IMR-90 (cell line): ENCODE measurements at regions not wholly inside any gene's neighbourhood (a gene's known extent, or its start where the extent isn't known, plus 50 kb on each side); places are given as distances from the start of the nearest gene placed in this dataset.

Source experiments
- ATAC-seq: fragments of 200-7000 bp; cut with Tn5 transposase; 2 replicates; pipeline ENCODE4 v1.9.1; 2020; ENCODE audit warnings: low read depth, mild to moderate bottlenecking, moderate library complexity
- BruUV-seq: library from RNA; stranded (reverse); fragments of 400-500 nt; replicated peaks from 2 replicates; lab custom pipeline; 2021; lab: Mats Ljungman, UMichigan
- CTCF ChIA-PET: fragments of 300-600 bp; formaldehyde crosslinking; extraction: SDS; loops from one replicate; lab custom pipeline; 2021; ENCODE audit warnings: antibody characterized with exemption; lab: Yijun Ruan, JAX
- POLR2A ChIA-PET: fragments of 300-600 bp; sonication (Branson Sonifier 250); formaldehyde crosslinking; loops from one replicate; lab custom pipeline; 2022; ENCODE audit warnings: antibody characterized with exemption; ENCODE audit not compliant: unreplicated experiment; lab: Charles Lee
- DNase-seq: peaks from one replicate; pipeline ENCODE4 v3.0.0; 2013
- H2AFZ ChIP-seq: replicated peaks from 2 replicates; pipeline ENCODE3; 2013; ENCODE audit warnings: low read length, mild to moderate bottlenecking; ENCODE audit not compliant: poor library complexity
- H2AK5ac ChIP-seq: 2 replicates; pipeline ENCODE4 v1.6.1; 2013; ENCODE audit warnings: low read depth, low read length, inconsistent platforms
- H2AK9ac ChIP-seq: replicated peaks from 2 replicates; pipeline ENCODE3; 2013; ENCODE audit warnings: mild to moderate bottlenecking, low read depth, low read length, moderate library complexity; ENCODE audit not compliant: poor library complexity
- H2BK120ac ChIP-seq: 2 replicates; pipeline ENCODE4 v1.6.1; 2013; ENCODE audit warnings: low read depth, low read length, inconsistent platforms
- H2BK15ac ChIP-seq: 3 replicates; pipeline ENCODE4 v1.6.1; 2013; ENCODE audit warnings: low read depth, low read length, inconsistent platforms
- H2BK20ac ChIP-seq: 2 replicates; pipeline ENCODE4 v1.6.1; 2013; ENCODE audit warnings: low read depth, mild to moderate bottlenecking, inconsistent platforms, low read length, moderate library complexity
- H2BK5ac ChIP-seq: 2 replicates; pipeline ENCODE4 v1.6.1; 2013; ENCODE audit warnings: mild to moderate bottlenecking, low read depth, low read length, inconsistent platforms; ENCODE audit not compliant: poor library complexity, severe bottlenecking
- H3K14ac ChIP-seq: replicated peaks from 2 replicates; pipeline ENCODE4 v1.6.1; 2013; ENCODE audit warnings: low read depth, low read length, inconsistent platforms
- H3K18ac ChIP-seq: 2 replicates; pipeline ENCODE4 v1.6.1; 2013; ENCODE audit warnings: low read depth, low read length, control low read depth
- H3K23ac ChIP-seq: 2 replicates; pipeline ENCODE4 v1.6.1; 2013; ENCODE audit warnings: low read depth, low read length, inconsistent platforms
- H3K27ac ChIP-seq: 2 replicates; pipeline ENCODE4 v1.5.1; 2013; ENCODE audit warnings: mild to moderate bottlenecking, control low read depth, low read length; ENCODE audit not compliant: insufficient read depth
- H3K27me3 ChIP-seq: 2 replicates; pipeline ENCODE4 v1.6.1; 2013; ENCODE audit warnings: low read length; ENCODE audit not compliant: control insufficient read depth, insufficient read depth
- H3K36me3 ChIP-seq: 2 replicates; pipeline ENCODE4 v1.6.1; 2013; ENCODE audit warnings: low read length, mixed read lengths; ENCODE audit not compliant: control insufficient read depth, insufficient read depth
- H3K4ac ChIP-seq: 2 replicates; pipeline ENCODE4 v1.6.1; 2013; ENCODE audit warnings: low read depth, low read length, inconsistent platforms
- H3K4me1 ChIP-seq: 2 replicates; pipeline ENCODE4 v1.6.1; 2013; ENCODE audit warnings: low read length, mixed read lengths; ENCODE audit not compliant: control insufficient read depth, insufficient read depth
- H3K4me2 ChIP-seq: 2 replicates; pipeline ENCODE4 v1.6.1; 2013; ENCODE audit warnings: low read depth, mild to moderate bottlenecking, control low read depth, low read length, moderate library complexity
- H3K4me3 ChIP-seq: 2 replicates; pipeline ENCODE4 v1.5.1; 2013; ENCODE audit warnings: low read depth, mild to moderate bottlenecking, control low read depth, low read length, moderate library complexity; ENCODE audit not compliant: insufficient read depth
- H3K56ac ChIP-seq: 2 replicates; pipeline ENCODE4 v1.6.1; 2013; ENCODE audit warnings: low read length, inconsistent platforms; ENCODE audit not compliant: insufficient read depth; ENCODE audit errors: extremely low read depth
- H3K79me1 ChIP-seq, 2 experiments: 2 replicates each; pipeline ENCODE4 v1.6.1; 2013; ENCODE audit warnings: low read length in 2 of 2, inconsistent platforms in 1 of 2, low read depth in 1 of 2
- H3K9ac ChIP-seq: 2 replicates; pipeline ENCODE4 v1.6.1; 2013; ENCODE audit warnings: low read depth, low read length, control low read depth
- H3K9me1 ChIP-seq: 2 replicates; pipeline ENCODE4 v1.6.1; 2013; ENCODE audit warnings: low read length, inconsistent platforms; ENCODE audit not compliant: insufficient read depth
- H3K9me3 ChIP-seq: 2 replicates; pipeline ENCODE4 v1.6.1; 2013; ENCODE audit warnings: low read length; ENCODE audit not compliant: control insufficient read depth, insufficient read depth
- H4K20me1 ChIP-seq: 2 replicates; pipeline ENCODE4 v1.6.1; 2013; ENCODE audit warnings: low read length, inconsistent platforms; ENCODE audit not compliant: insufficient read depth
- H4K5ac ChIP-seq: 2 replicates; pipeline ENCODE4 v1.6.1; 2013; ENCODE audit warnings: mild to moderate bottlenecking, low read depth, low read length, control low read depth
- H4K8ac ChIP-seq, 2 experiments: 2 replicates each; pipeline ENCODE4 v1.6.1; 2013; ENCODE audit warnings: low read depth in 2 of 2, low read length in 2 of 2, control low read depth in 1 of 2, inconsistent platforms in 1 of 2
- H4K91ac ChIP-seq: 2 replicates; pipeline ENCODE4 v1.6.1; 2013; ENCODE audit warnings: low read depth, low read length, inconsistent platforms; ENCODE audit not compliant: insufficient read depth
- BHLHE40 ChIP-seq: fragments of 150-350 bp; IDR thresholded peaks from 2 replicates; pipeline ENCODE4 v1.6.1; 2016; ENCODE audit warnings: mild to moderate bottlenecking, low read depth, low read length
- CTCF ChIP-seq: conservative IDR thresholded peaks from 2 replicates; pipeline ENCODE4 v1.5.1; 2012; ENCODE audit warnings: mild to moderate bottlenecking, low read depth, low read length, improper control_type of control experiment
- FOS ChIP-seq: fragments of 150-350 bp; IDR thresholded peaks from 2 replicates; pipeline ENCODE4 v1.6.1; 2016; ENCODE audit warnings: low read depth, low read length
- MAFK ChIP-seq: IDR thresholded peaks from 2 replicates; pipeline ENCODE4 v1.6.1; 2012; ENCODE audit warnings: low read depth, low read length, improper control_type of control experiment
- MAZ ChIP-seq: IDR thresholded peaks from 2 replicates; pipeline ENCODE4 v1.6.1; 2012; ENCODE audit warnings: low read depth, mild to moderate bottlenecking, low read length, improper control_type of control experiment, moderate library complexity, borderline replicate concordance
- MXI1 ChIP-seq: IDR thresholded peaks from 2 replicates; pipeline ENCODE4 v1.6.1; 2012; ENCODE audit warnings: low read depth, mild to moderate bottlenecking, low read length, moderate library complexity, borderline replicate concordance
- NFE2L2 ChIP-seq: fragments of 150-350 bp; IDR thresholded peaks from 2 replicates; pipeline ENCODE4 v1.6.1; 2016; ENCODE audit warnings: low read depth, mild to moderate bottlenecking, low read length
- RCOR1 ChIP-seq: IDR thresholded peaks from 2 replicates; pipeline ENCODE4 v1.6.1; 2012; ENCODE audit warnings: mild to moderate bottlenecking, low read length, improper control_type of control experiment; ENCODE audit not compliant: insufficient replicate concordance
- RFX5 ChIP-seq: IDR thresholded peaks from 2 replicates; pipeline ENCODE4 v1.8.0; 2012; ENCODE audit warnings: low read depth, mild to moderate bottlenecking, low read length, moderate library complexity
- WGBS, 2 experiments: methylation state at CpG; one replicate each; pipeline versions ENCODE4 v1.1.5 to v1.1.7; 2013; ENCODE audit warnings: missing lambda C conversion rate in 2 of 2; ENCODE audit not compliant: insufficient read length in 1 of 2; ENCODE audit errors: extremely low coverage in 2 of 2; 5-methylcytosine and 5-hydroxymethylcytosine counted together
- dilution Hi-C: fragments of 300-500 bp; cut with HindIII; formaldehyde crosslinking; loops from one replicate; pipeline ENCODE4 v1.14.3; 2018; ENCODE audit warnings: low sequenced_read_pairs; ENCODE audit not compliant: unreplicated experiment
- in situ Hi-C: fragments of 300-500 bp; cut with MboI; formaldehyde crosslinking; loops from 3 replicates; pipeline ENCODE4 v1.14.3; 2019; ENCODE audit warnings: low sequenced_read_pairs, inconsistent platforms, mixed read lengths
- intact Hi-C: fragments of 100-400 bp; cut with micrococcal nuclease; formaldehyde crosslinking; loops from 2 replicates; pipeline ENCODE4 v1.10.0; 2022
- TF ChIP-seq, protein P1 (sequence below): fragments of 150-350 bp; IDR thresholded peaks from 2 replicates; pipeline ENCODE4 v1.6.1; 2016; ENCODE audit warnings: low read depth, mild to moderate bottlenecking, low read length, moderate library complexity, borderline replicate concordance

- BruUV-seq: no TSS peak
- in situ Hi-C loops: no loop called here
- 14% methylated on average over 2 of the region's 4 CpGs; no CpG with 5 or more reads in 1 of the 2 experiments for WGBS, 2 experiments
These were observed 348.0 kb upstream of the EPHA6 start for GRCh38 chr3:96466441-96466840.

More at GRCh38 chr3:96466441-96466840, 348.0 kb upstream of the EPHA6 start:
- Histone ChIP-seq H3K23ac (no peak overlapping the region), H2AFZ (no peak overlapping the region), H3K9me1 (no peaks in the 10 kb centered on the region), H3K4ac (no peak overlapping the region), H3K9me3 (no peaks in the 10 kb centered on the region), H3K79me1 (no peaks in the 10 kb centered on the region), H3K9ac (no peak overlapping the region), H2BK20ac (no peak overlapping the region), H2BK120ac (no peak overlapping the region), H4K5ac (no peak overlapping the region), H3K36me3 (no peaks in the 10 kb centered on the region), H4K20me1 (no peaks in the 10 kb centered on the region), H3K4me2 (no peak overlapping the region), H3K4me1 (no peaks in the 10 kb centered on the region), H3K14ac (no peak overlapping the region), H3K27me3 (no peaks in the 10 kb centered on the region), H2BK15ac (no peak overlapping the region), H3K4me3 (no peak overlapping the region), H2AK5ac (no peak overlapping the region), H3K27ac (no peak overlapping the region), H2BK5ac (no peak overlapping the region), H3K56ac (no peak overlapping the region), H4K91ac (no peak overlapping the region), H3K18ac (no peak overlapping the region), H2AK9ac (no peak overlapping the region), H4K8ac (no peak overlapping the region)
- dilution Hi-C loops: no loop called here
- ChIA-PET POLR2A (no interaction called here), CTCF (no interaction called here)
- DNase-seq (no peak), ATAC-seq (no peak)
- TF ChIP-seq, protein P1, sequence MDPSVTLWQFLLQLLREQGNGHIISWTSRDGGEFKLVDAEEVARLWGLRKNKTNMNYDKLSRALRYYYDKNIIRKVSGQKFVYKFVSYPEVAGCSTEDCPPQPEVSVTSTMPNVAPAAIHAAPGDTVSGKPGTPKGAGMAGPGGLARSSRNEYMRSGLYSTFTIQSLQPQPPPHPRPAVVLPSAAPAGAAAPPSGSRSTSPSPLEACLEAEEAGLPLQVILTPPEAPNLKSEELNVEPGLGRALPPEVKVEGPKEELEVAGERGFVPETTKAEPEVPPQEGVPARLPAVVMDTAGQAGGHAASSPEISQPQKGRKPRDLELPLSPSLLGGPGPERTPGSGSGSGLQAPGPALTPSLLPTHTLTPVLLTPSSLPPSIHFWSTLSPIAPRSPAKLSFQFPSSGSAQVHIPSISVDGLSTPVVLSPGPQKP: no peak
- TF ChIP-seq MAFK (no peak), FOS (no peak), MAZ (no peak), CTCF (no peak), RFX5 (no peak), RCOR1 (no peak), MXI1 (no peak), NFE2L2 (no peak), BHLHE40 (no peak)
- intact Hi-C loops: no loop called here
